ENCODE measurements at regions not wholly inside any gene's neighbourhood (a gene's known extent, or its start where the extent isn't known, plus 50 kb on each side); places are given as distances from the start of the nearest gene placed in this dataset.

- no peak overlapping the region for H3K4me3 Mint-ChIP-seq (ENCODE audit: unreplicated experiment)
- H3K27me3 Mint-ChIP-seq (ENCODE audit: unreplicated experiment), result peaks cover 2% of the 10 kb centered on the region
- H3K36me3 Mint-ChIP-seq (ENCODE audit: unreplicated experiment), result no peaks in the 10 kb centered on the region
- DNase-seq, result no peak
- no peak overlapping the region for H3K27ac Mint-ChIP-seq (ENCODE audit: unreplicated experiment)
- no peak for TF ChIP-seq CTCF (IDR thresholded peaks at IDR 0.05; ENCODE audit: partially characterized antibody, unreplicated experiment)
- H3K4me1 Mint-ChIP-seq (ENCODE audit: low read depth, unreplicated experiment), result no peaks in the 10 kb centered on the region
- no peaks in the 10 kb centered on the region for H3K9me3 Mint-ChIP-seq (ENCODE audit: unreplicated experiment)
These were observed 518.0 kb upstream of the SGCG start for GRCh38 chr13:22662771-22663170.

GRCh38 chr13:22665506-22665905, 515.3 kb upstream of the SGCG start:
- H3K4me3 Mint-ChIP-seq (ENCODE audit: unreplicated experiment), result no peak overlapping the region
- no peak overlapping the region for H3K27ac Mint-ChIP-seq (ENCODE audit: unreplicated experiment)
- no peak for TF ChIP-seq CTCF (IDR thresholded peaks at IDR 0.05; ENCODE audit: partially characterized antibody, unreplicated experiment)
- H3K9me3 Mint-ChIP-seq (ENCODE audit: unreplicated experiment), result no peaks in the 10 kb centered on the region
- H3K4me1 Mint-ChIP-seq (ENCODE audit: low read depth, unreplicated experiment), result no peaks in the 10 kb centered on the region
- no peaks in the 10 kb centered on the region for H3K36me3 Mint-ChIP-seq (ENCODE audit: unreplicated experiment)
- no peak for DNase-seq
- peaks cover 2% of the 10 kb centered on the region for H3K27me3 Mint-ChIP-seq (ENCODE audit: unreplicated experiment)

GRCh38 chr13:22690756-22691155, 490.0 kb upstream of the SGCG start:
- H3K9me3 Mint-ChIP-seq (ENCODE audit: unreplicated experiment), result no peaks in the 10 kb centered on the region
- no peaks in the 10 kb centered on the region for H3K4me1 Mint-ChIP-seq (ENCODE audit: low read depth, unreplicated experiment)
- H3K4me3 Mint-ChIP-seq (ENCODE audit: unreplicated experiment), result no peak overlapping the region
- TF ChIP-seq CTCF (IDR thresholded peaks at IDR 0.05; ENCODE audit: partially characterized antibody, unreplicated experiment), result no peak
- no peak for DNase-seq
- H3K27me3 Mint-ChIP-seq (ENCODE audit: unreplicated experiment), result no peaks in the 10 kb centered on the region
- no peak overlapping the region for H3K27ac Mint-ChIP-seq (ENCODE audit: unreplicated experiment)
- peaks cover 9% of the 10 kb centered on the region for H3K36me3 Mint-ChIP-seq (ENCODE audit: unreplicated experiment)

GRCh38 chr13:22693691-22694090, 487.1 kb upstream of the SGCG start:
- Mint-ChIP-seq H3K27ac (ENCODE audit: unreplicated experiment) (no peak overlapping the region), H3K27me3 (ENCODE audit: unreplicated experiment) (no peaks in the 10 kb centered on the region), H3K4me3 (ENCODE audit: unreplicated experiment) (no peak overlapping the region), H3K36me3 (ENCODE audit: unreplicated experiment) (no peaks in the 10 kb centered on the region), H3K9me3 (ENCODE audit: unreplicated experiment) (no peaks in the 10 kb centered on the region), H3K4me1 (ENCODE audit: low read depth, unreplicated experiment) (no peaks in the 10 kb centered on the region)
- DNase-seq, result no peak
- no peak for TF ChIP-seq CTCF (IDR thresholded peaks at IDR 0.05; ENCODE audit: partially characterized antibody, unreplicated experiment)

GRCh38 chr13:22696433-22696832, 484.3 kb upstream of the SGCG start:
- Mint-ChIP-seq H3K36me3 (ENCODE audit: unreplicated experiment) (no peaks in the 10 kb centered on the region), H3K9me3 (ENCODE audit: unreplicated experiment) (no peaks in the 10 kb centered on the region), H3K4me3 (ENCODE audit: unreplicated experiment) (no peak overlapping the region), H3K27ac (ENCODE audit: unreplicated experiment) (no peak overlapping the region), H3K27me3 (ENCODE audit: unreplicated experiment) (no peaks in the 10 kb centered on the region), H3K4me1 (ENCODE audit: low read depth, unreplicated experiment) (no peaks in the 10 kb centered on the region)
- DNase-seq, result no peak
- no peak for TF ChIP-seq CTCF (IDR thresholded peaks at IDR 0.05; ENCODE audit: partially characterized antibody, unreplicated experiment)

All from glutamatergic neuron (in vitro differentiated cells).